GM10248 (cell line): ENCODE measurements at regions not wholly inside any gene's neighbourhood (a gene's known extent, or its start where the extent isn't known, plus 50 kb on each side); places are given as distances from the start of the nearest gene placed in this dataset.

Experiments used
- CTCF ChIA-PET: fragments of 300-600 bp; sonication (Branson Sonifier 250); formaldehyde crosslinking; extraction: SDS; loops from one replicate; lab custom pipeline; 2021; ENCODE audit warnings: antibody characterized with exemption; lab: Yijun Ruan, JAX
- POLR2A ChIA-PET: fragments of 350-650 bp; sonication (Branson Sonifier 250); formaldehyde crosslinking; extraction: SDS; loops from one replicate; lab custom pipeline; 2020; ENCODE audit warnings: antibody characterized with exemption; lab: Yijun Ruan, JAX
- DNase-seq: peaks from one replicate; pipeline ENCODE4 v3.0.0; 2012; ENCODE audit errors: extremely low spot score
- CTCF ChIP-seq: IDR thresholded peaks from 2 replicates; pipeline ENCODE4 v1.5.1; 2012; ENCODE audit warnings: mild to moderate bottlenecking, low read depth; ENCODE audit errors: extremely low read depth, missing control alignments, control extremely low read depth

DNA sequence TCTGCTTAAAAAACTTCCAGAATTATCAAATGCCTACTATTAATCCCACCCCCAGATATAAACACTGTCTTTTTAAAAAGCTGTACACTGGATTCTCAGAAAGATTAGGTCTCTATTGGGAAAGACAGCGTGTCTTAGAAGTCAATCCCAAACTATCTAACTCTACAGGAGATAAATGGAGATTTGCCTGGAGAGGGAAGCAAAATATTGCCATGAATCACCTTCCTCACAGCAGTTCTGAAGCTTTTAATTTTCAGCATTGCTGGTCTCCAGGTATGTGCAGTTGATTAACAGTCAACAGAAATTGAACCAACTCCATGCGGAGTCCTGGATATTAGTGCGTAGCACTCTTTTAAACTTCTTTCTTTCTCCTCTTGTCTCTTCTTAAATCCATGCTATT lies 122.2 kb downstream of the DSC3 start:
- CTCF ChIA-PET: no interaction called here
- no peak for DNase-seq
- no peak for TF ChIP-seq CTCF
- POLR2A ChIA-PET: no interaction called here

- DNase-seq: no peak
- no peak for TF ChIP-seq CTCF
- CTCF ChIA-PET: no interaction called here
- POLR2A ChIA-PET: no interaction called here
Measured at GRCh38 chr18:30917651-30918050, 124.9 kb downstream of the DSC3 start.

DNA sequence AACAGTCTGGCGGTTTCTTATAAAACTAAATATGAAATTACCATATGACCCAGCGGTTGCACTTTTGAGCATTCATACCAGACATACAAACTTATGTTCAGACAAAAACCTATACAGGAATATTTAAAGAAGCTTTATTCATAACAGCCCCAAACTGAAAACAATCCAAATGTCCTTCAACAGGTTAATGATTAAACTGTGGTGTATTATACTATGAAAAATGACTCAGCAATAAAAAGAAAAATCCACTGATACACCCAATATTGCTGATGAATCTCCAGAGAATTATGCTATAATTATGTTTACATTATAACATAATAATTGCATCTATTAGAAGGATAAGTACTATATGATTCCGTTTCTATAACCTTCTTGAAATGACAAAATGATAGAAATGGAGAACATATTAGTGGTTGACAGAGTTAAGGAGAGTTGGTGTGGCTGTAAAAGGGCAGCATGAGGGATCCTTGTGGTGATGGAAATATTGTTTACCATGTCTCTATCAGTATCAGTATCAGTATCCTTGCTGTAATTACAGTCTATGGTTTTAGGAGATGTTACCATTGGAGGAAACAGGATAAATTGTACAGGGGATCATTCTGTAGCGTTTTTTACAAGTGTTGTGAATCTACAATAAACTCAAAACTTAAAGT lies 127.1 kb downstream of the DSC3 start:
- POLR2A ChIA-PET: no interaction called here
- CTCF ChIA-PET: no interaction called here
- TF ChIP-seq CTCF: no peak
- DNase-seq: no peak

- no peak for DNase-seq
- CTCF ChIA-PET: no interaction called here
- no peak for TF ChIP-seq CTCF
- POLR2A ChIA-PET: no interaction called here
Measured at GRCh38 chr18:30908381-30908780, 134.2 kb downstream of the DSC3 start.

- ChIA-PET CTCF (interaction anchor here (1.4 kb wide), 1 partner anchor 8 kb away, joined by 4 read pairs; no protein-coding TSS in a partner anchor), POLR2A (no interaction called here)
- DNase-seq: no peak
- no peak for TF ChIP-seq CTCF
Measured at GRCh38 chr18:30903566-30903965, 139.0 kb downstream of the DSC3 start.

DNA sequence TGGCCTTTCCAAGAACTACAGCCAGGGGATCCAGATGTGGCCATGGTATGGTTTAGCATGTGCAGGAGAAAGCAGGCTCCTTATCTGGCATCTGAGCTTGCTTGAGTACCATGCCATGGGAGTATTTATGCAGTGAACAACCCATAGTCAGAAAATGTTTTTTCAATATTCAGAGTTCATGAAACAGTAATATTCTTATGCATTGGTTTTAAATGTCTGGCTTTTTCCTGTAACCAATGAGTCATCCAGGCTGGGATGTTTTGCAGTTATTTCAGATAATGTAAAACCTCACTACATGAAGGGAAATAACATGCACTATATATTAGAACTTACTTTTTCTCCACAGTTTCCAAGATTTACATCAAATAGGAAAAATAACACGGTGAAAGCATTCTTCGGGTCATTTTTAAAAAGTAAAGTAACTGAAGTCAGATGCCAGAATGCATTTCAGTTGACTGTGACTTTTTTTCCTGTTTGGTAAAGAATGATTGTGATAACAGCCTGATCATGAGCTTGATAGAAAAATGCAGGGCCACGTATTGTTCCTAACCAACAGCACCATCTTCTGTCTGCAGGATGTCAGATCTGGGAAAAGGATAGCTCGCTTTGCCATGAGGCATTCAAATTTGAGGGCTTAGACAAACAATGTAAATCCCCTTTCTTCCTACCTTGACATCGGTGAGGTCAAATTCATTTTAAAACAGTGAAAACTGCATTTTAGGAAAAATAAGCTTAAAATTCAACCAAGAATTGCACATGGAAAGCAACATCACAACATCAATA lies 152.8 kb downstream of the DSC3 start:
- peak; percentile 42 for TF ChIP-seq CTCF
- ChIA-PET POLR2A (no interaction called here), CTCF (interaction anchor here (1.3 to 2.0 kb wide), 3 partner anchors 11 to 1015 kb away, joined by 3 to 7 read pairs (median 4); no protein-coding TSS in a partner anchor)
- DNase-seq: no peak
